Epithelial cell of proximal tubule (primary cell): ENCODE measurements at regions not wholly inside any gene's neighbourhood (a gene's known extent, or its start where the extent isn't known, plus 50 kb on each side); places are given as distances from the start of the nearest gene placed in this dataset.

Source experiments
- DNase-seq: peaks from one replicate; pipeline ENCODE4 v3.0.0-alpha.2; 2011; ENCODE audit warnings: low read depth
- H3K4me3 ChIP-seq: 2 replicates; pipeline ENCODE4 v1.5.1; 2011; ENCODE audit warnings: low read depth, mild to moderate bottlenecking, low read length
- CTCF ChIP-seq: conservative IDR thresholded peaks from 2 replicates; pipeline ENCODE4 v1.5.1; 2012; ENCODE audit warnings: low read depth, mild to moderate bottlenecking, low read length

GRCh38 chr11:70662691-70663098 lies 264.4 kb downstream of the CTTN start:
- DNase-seq, result no peak
- TF ChIP-seq CTCF, result no peak
- no peak overlapping the region for H3K4me3 ChIP-seq

GRCh38 chr11:70663815-70664214 lies 265.5 kb downstream of the CTTN start:
- TF ChIP-seq CTCF, result no peak
- DNase-seq, result no peak
- no peak overlapping the region for H3K4me3 ChIP-seq

- no peak for TF ChIP-seq CTCF
- DNase-seq, result no peak
- no peak overlapping the region for H3K4me3 ChIP-seq
Observed at GRCh38 chr11:70666311-70666710, 268.0 kb downstream of the CTTN start.

GRCh38 chr11:70667767-70668166 lies 269.4 kb downstream of the CTTN start:
- TF ChIP-seq CTCF, result no peak
- H3K4me3 ChIP-seq, result no peak overlapping the region
- no peak for DNase-seq

- DNase-seq, result no peak
- no peak overlapping the region for H3K4me3 ChIP-seq
- no peak for TF ChIP-seq CTCF
Observed at GRCh38 chr11:70668204-70669202, 270.2 kb downstream of the CTTN start.

- no peak for TF ChIP-seq CTCF
- no peak overlapping the region for H3K4me3 ChIP-seq
- no peak for DNase-seq
Observed at GRCh38 chr11:70669281-70669680, 271.0 kb downstream of the CTTN start.
